ENCODE measurements at regions not wholly inside any gene's neighbourhood (a gene's known extent, or its start where the extent isn't known, plus 50 kb on each side); places are given as distances from the start of the nearest gene placed in this dataset.
"Not testable (repeated sequence)": the region's sequence is repeated elsewhere in the genome, so short reads cannot be mapped to it uniquely, and the experiment has no call there.

DNA sequence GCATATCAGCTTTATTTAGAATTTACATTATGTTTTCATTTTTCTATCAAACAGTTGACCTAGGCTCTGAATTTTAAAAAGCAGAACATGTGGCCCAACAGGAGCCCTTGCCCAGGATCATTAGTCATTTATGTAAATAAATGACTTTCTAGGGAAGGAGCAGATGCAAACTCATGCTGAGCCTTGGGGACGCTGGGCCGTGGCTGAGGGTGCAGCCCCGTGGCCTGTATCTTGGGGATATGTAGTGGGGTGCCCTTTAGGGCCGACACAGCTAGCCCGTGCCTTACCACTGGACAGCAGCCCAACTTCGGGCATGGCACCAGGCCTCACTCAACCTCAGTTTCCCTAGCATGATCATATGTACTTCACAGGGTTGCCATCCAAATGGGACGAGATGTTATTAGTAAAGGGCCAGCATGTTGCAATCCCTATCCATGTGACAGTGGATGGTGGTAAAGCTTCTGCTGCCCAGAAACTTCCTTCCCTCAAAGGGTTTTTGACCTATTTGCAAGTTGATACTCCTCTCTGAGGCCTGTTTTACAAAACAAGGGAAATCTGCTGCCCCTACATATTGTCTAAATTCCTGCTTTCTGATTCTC lies 357.9 kb downstream of the ANAPC1 start:
- not testable (repeated sequence) for H3K4ac ChIP-seq (ENCODE audit: low read depth, low read length); H3K79me1 ChIP-seq (ENCODE audit: low read length); H2AK5ac ChIP-seq (ENCODE audit: low read length); H3K4me3 ChIP-seq (ENCODE audit: low read depth, low read length); H3K36me3 ChIP-seq (ENCODE audit: control insufficient read depth in 1 of 2, insufficient read depth in 2 of 2, low read length in 2 of 2); H4K8ac ChIP-seq (ENCODE audit: low read depth, low read length); H2BK120ac ChIP-seq (ENCODE audit: insufficient read depth, low read length, poor library complexity); H3K9me3 ChIP-seq (ENCODE audit: insufficient read depth, low read depth, low read length); H3K4me1 ChIP-seq (ENCODE audit: control insufficient read depth in 1 of 2, insufficient read depth in 2 of 2, low read length in 2 of 2); H3K14ac ChIP-seq (ENCODE audit: low read length); H3K4me2 ChIP-seq (ENCODE audit: low read length); H3K27ac ChIP-seq (ENCODE audit: low read depth, low read length); H3K18ac ChIP-seq (ENCODE audit: low read length); H2BK12ac ChIP-seq (ENCODE audit: low read length); H3K27me3 ChIP-seq (ENCODE audit: insufficient read depth, low read length); H3K23ac ChIP-seq (ENCODE audit: low read length); H3K79me2 ChIP-seq (ENCODE audit: control insufficient read depth, insufficient read depth, low read length, poor library complexity); DNase-seq; H4K12ac ChIP-seq (ENCODE audit: low read depth, low read length); H4K91ac ChIP-seq (ENCODE audit: low read depth, low read length); H2BK5ac ChIP-seq (ENCODE audit: low read depth, low read length, poor library complexity); H3K9ac ChIP-seq (ENCODE audit: low read length); H2AFZ ChIP-seq (ENCODE audit: insufficient read depth, low read length, poor library complexity)
- WGBS (ENCODE audit: extremely low coverage, insufficient coverage, insufficient read length): no CpG with 5 or more reads among the region's 7 CpGs

DNA sequence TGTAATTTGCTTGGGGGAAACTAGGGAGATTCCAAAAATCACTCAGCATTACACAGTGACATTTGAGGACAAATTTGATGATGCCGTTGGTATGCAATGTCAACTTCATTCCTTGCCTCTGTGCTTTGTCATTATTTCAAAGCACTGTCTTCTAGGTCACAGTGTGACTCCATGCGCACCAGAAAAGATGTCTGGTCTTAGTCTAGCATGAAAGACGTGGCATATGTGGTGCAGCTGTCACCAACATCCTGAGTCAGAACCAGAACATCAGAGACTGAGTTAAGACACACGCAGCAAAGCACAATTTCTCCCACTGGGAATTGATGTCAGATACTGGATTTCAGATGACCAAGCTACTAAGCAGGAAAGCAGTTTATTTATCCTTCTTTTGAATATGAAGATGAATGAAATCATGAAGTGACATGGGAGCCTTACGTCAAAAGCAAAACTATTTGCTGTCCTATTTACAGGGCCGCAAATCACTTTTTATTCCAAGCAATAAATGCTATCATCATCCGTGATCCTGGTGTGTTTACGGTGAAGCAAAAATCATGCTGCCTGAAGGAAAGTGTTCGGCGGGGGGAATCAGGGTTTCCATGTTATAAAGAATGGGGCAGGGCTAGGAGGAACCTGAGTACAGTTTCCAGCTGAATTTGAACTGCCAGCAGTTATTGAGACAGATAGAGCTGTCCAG lies 356.1 kb downstream of the ANAPC1 start:
- not testable (repeated sequence) for H3K9me3 ChIP-seq (ENCODE audit: insufficient read depth, low read depth, low read length); H2BK5ac ChIP-seq (ENCODE audit: low read depth, low read length, poor library complexity); H3K9ac ChIP-seq (ENCODE audit: low read length); H3K23ac ChIP-seq (ENCODE audit: low read length); H3K79me1 ChIP-seq (ENCODE audit: low read length); H2BK12ac ChIP-seq (ENCODE audit: low read length); H2AFZ ChIP-seq (ENCODE audit: insufficient read depth, low read length, poor library complexity); H3K79me2 ChIP-seq (ENCODE audit: control insufficient read depth, insufficient read depth, low read length, poor library complexity); DNase-seq; H3K4me2 ChIP-seq (ENCODE audit: low read length); H3K27me3 ChIP-seq (ENCODE audit: insufficient read depth, low read length); H4K8ac ChIP-seq (ENCODE audit: low read depth, low read length); H2BK120ac ChIP-seq (ENCODE audit: insufficient read depth, low read length, poor library complexity); H3K27ac ChIP-seq (ENCODE audit: low read depth, low read length); H4K91ac ChIP-seq (ENCODE audit: low read depth, low read length); H3K4ac ChIP-seq (ENCODE audit: low read depth, low read length); H3K14ac ChIP-seq (ENCODE audit: low read length); H4K12ac ChIP-seq (ENCODE audit: low read depth, low read length); H3K4me1 ChIP-seq (ENCODE audit: control insufficient read depth in 1 of 2, insufficient read depth in 2 of 2, low read length in 2 of 2); H3K18ac ChIP-seq (ENCODE audit: low read length); H2AK5ac ChIP-seq (ENCODE audit: low read length); H3K36me3 ChIP-seq (ENCODE audit: control insufficient read depth in 1 of 2, insufficient read depth in 2 of 2, low read length in 2 of 2); H3K4me3 ChIP-seq (ENCODE audit: low read depth, low read length)
- no CpG with 5 or more reads among the region's 10 CpGs for WGBS (ENCODE audit: extremely low coverage, insufficient coverage, insufficient read length)

DNA sequence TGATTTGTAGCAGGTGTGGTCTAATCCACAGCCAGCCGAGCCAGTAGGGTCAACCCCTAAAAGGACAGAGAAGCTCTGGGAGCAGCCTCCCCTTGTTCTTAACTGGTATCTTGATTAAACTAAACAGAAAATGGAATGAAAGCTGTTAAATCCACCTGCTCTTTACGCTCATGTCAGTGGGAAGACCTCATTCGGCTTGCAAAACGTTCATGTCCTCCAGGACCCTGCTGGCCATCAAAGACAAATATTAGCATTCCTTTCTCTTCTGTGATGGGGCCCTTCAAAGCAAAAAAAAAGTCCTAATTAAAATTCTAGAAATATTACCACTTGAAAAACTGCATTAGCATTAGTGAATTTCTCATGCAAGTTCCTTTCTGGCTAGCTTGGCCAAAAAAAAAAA lies 355.0 kb downstream of the ANAPC1 start:
- not testable (repeated sequence) for H4K91ac ChIP-seq (ENCODE audit: low read depth, low read length); H3K36me3 ChIP-seq (ENCODE audit: control insufficient read depth in 1 of 2, insufficient read depth in 2 of 2, low read length in 2 of 2); H2AK5ac ChIP-seq (ENCODE audit: low read length); H3K14ac ChIP-seq (ENCODE audit: low read length); H2BK12ac ChIP-seq (ENCODE audit: low read length); H3K4me3 ChIP-seq (ENCODE audit: low read depth, low read length); DNase-seq; H3K27ac ChIP-seq (ENCODE audit: low read depth, low read length); H3K9ac ChIP-seq (ENCODE audit: low read length); H4K8ac ChIP-seq (ENCODE audit: low read depth, low read length); H3K27me3 ChIP-seq (ENCODE audit: insufficient read depth, low read length); H3K4ac ChIP-seq (ENCODE audit: low read depth, low read length); H3K79me2 ChIP-seq (ENCODE audit: control insufficient read depth, insufficient read depth, low read length, poor library complexity); H4K12ac ChIP-seq (ENCODE audit: low read depth, low read length); H3K9me3 ChIP-seq (ENCODE audit: insufficient read depth, low read depth, low read length); H3K23ac ChIP-seq (ENCODE audit: low read length); H3K4me2 ChIP-seq (ENCODE audit: low read length); H2BK120ac ChIP-seq (ENCODE audit: insufficient read depth, low read length, poor library complexity); H3K18ac ChIP-seq (ENCODE audit: low read length); H2AFZ ChIP-seq (ENCODE audit: insufficient read depth, low read length, poor library complexity); H3K79me1 ChIP-seq (ENCODE audit: low read length); H2BK5ac ChIP-seq (ENCODE audit: low read depth, low read length, poor library complexity); H3K4me1 ChIP-seq (ENCODE audit: control insufficient read depth in 1 of 2, insufficient read depth in 2 of 2, low read length in 2 of 2)
- no CpG with 5 or more reads among the region's 4 CpGs for WGBS (ENCODE audit: extremely low coverage, insufficient coverage, insufficient read length)

DNA sequence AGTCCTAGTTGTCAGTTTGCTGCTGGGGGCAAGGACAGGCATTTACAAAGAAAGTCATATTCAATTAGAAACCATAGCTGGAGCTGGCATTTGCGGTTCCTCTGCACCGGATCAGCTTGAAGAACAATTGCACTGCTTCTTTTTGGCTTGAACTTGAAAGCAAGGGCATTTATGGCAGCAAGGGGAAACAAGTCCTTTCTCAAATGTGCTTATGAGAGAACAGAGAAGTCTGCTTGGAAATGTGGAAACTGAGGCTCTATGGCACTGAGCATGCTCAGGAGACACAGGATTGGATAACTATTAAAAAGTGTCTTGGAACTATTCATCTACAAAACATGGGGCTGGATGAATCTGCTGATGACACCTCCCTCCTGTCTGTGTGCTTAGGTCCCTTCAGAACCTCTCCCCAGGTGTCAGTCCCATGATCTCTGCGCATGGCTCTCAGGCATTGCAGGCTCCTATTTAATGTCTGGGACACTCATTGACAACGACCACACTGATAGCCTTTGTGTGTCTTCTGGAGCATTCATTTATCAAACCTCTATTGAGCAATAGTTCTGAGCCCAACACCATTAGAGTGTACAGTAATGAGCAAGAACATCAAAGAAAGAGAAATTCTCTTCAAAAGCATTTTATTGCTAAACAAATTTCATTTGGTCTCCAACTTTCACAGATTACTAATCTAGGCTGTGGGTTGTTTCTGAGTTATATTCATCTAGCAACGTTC lies 353.6 kb downstream of the ANAPC1 start:
- H3K4me1 ChIP-seq (ENCODE audit: control insufficient read depth in 1 of 2, insufficient read depth in 2 of 2, low read length in 2 of 2); DNase-seq; H3K36me3 ChIP-seq (ENCODE audit: control insufficient read depth in 1 of 2, insufficient read depth in 2 of 2, low read length in 2 of 2); H4K8ac ChIP-seq (ENCODE audit: low read depth, low read length); H2AK5ac ChIP-seq (ENCODE audit: low read length); H3K27me3 ChIP-seq (ENCODE audit: insufficient read depth, low read length); H3K14ac ChIP-seq (ENCODE audit: low read length); H2BK120ac ChIP-seq (ENCODE audit: insufficient read depth, low read length, poor library complexity); H2BK12ac ChIP-seq (ENCODE audit: low read length); H2BK5ac ChIP-seq (ENCODE audit: low read depth, low read length, poor library complexity); H3K9ac ChIP-seq (ENCODE audit: low read length); H3K23ac ChIP-seq (ENCODE audit: low read length); H3K79me2 ChIP-seq (ENCODE audit: control insufficient read depth, insufficient read depth, low read length, poor library complexity); H3K9me3 ChIP-seq (ENCODE audit: insufficient read depth, low read depth, low read length); H3K18ac ChIP-seq (ENCODE audit: low read length); H3K79me1 ChIP-seq (ENCODE audit: low read length); H4K91ac ChIP-seq (ENCODE audit: low read depth, low read length); H3K4ac ChIP-seq (ENCODE audit: low read depth, low read length); H3K4me3 ChIP-seq (ENCODE audit: low read depth, low read length); H2AFZ ChIP-seq (ENCODE audit: insufficient read depth, low read length, poor library complexity); H3K4me2 ChIP-seq (ENCODE audit: low read length); H3K27ac ChIP-seq (ENCODE audit: low read depth, low read length); H4K12ac ChIP-seq (ENCODE audit: low read depth, low read length): not testable (repeated sequence)
- no CpG with 5 or more reads among the region's 5 CpGs for WGBS (ENCODE audit: extremely low coverage, insufficient coverage, insufficient read length)
